ENCODE measurements at regions not wholly inside any gene's neighbourhood (a gene's known extent, or its start where the extent isn't known, plus 50 kb on each side); places are given as distances from the start of the nearest gene placed in this dataset.
"Not testable (repeated sequence)": the region's sequence is repeated elsewhere in the genome, so short reads cannot be mapped to it uniquely, and the experiment has no call there.

GRCh38 chr1:5812295-5812694 is 179.9 kb downstream of the NPHP4 start:
- DNase-seq, result no peak

GRCh38 chr1:5811419-5811818 is 180.8 kb downstream of the NPHP4 start:
- no peak for DNase-seq

GRCh38 chr1:5810553-5811270 is 181.5 kb downstream of the NPHP4 start:
- DNase-seq, result no peak

DNA sequence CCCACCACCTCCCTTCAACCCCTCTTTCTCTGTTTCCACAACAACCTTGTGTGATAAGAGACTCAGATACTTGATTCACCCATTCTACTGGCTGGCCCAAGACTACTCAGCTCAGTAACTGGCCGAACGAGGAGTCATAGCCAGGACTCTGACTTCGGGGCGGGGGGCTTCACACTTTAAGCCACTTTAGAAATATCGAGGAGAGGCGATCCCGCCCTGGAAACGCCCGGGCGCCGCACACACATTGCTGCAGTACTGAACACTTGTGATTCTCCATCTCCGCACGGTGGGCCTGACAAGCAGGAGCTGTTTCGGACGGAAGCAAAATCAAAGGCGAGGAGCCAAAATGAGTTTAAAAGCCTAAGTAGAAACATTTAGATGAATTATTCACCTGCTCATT is 182.1 kb downstream of the NPHP4 start:
- DNase-seq, result no peak

DNA sequence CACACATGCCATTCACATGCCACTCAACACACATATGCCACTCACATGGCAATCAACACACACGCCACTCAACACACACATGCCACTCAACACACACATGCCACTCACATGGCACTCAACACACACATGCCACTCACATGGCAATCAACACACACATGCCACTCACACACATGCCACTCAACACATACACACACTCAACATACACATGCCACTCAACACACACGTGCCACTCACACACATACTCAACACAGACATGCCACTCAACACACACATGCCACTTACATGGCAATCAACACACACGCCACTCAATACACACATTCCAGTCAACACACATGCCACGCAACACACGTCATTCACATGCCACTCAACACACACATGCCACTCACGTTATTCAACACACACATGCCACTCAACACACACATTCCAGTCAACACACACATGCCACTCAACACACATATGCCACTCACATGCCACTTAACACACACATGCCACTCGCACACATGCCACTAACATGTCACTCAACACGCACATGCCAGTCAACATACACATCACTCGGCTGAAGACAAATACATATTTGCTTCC is 182.9 kb downstream of the NPHP4 start:
- DNase-seq, result no peak

GRCh38 chr1:5803851-5804250 is 188.4 kb downstream of the NPHP4 start:
- no peak for DNase-seq

GRCh38 chr1:5802606-5803005 is 189.6 kb downstream of the NPHP4 start:
- no peak for DNase-seq

DNA sequence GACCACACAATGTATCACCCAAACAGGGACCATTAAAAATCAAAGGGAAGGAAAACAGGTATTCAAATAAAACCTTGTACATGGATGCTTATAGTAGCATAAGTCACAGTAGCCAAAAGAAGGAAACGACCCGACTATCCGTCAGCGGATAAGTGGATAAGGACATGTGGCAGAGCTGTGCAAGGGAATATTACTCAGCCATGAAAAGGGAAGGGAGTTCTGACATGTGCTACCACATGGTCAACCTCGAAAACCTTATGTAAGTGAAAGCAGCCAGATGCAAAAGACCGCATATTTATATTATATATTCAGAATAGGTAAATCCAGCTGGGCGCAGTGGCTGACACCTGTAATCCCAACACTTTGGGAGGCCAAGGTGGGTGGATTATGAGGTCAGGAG is 193.3 kb downstream of the NPHP4 start:
- no peak for DNase-seq

DNA sequence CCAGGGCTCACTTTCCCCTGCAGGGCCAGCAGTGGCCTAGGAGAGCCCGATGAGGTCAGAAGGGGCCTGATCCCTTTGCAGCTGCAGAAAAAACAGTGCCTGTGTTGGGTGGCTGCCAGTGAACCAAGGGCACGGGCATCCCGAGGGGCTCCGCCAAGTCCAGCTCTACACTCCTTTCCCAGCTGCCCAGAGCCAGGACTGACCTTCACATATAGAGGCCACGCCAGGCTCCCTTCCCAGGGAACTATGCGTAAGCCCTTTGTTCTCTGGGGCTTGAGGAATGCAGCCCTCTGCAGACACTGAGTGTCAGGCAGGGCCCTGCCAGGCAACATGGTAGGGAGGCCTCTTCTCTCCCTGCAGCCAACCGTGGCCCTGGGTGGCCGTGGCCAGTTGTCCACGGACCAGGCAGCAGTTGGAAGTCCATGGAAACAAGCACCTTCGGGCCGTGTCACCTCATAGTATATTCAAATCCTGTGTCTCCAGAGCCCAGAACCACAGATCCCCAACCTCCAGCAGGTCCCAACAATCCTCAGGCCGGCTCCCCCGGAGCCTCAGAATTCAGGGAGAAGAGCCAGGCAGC is 194.0 kb downstream of the NPHP4 start:
- no peak for DNase-seq

DNA sequence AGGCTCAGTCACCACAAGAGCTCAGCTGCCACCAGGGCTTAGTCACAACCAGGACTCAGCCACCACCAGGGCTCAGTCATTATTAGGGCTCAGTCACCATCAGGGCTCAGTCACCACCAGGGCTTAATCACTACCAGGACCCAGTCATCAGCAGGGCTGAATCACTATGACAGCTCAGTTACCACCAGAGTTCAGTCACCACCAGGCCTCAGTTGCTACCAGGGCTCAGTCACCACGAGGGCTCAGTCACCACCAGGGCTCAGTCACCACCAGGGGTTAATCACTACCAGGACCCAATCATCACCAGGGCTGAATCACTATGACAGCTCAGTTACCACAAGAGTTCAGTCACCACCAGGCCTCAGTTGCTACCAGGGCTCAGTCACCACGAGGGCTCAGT is 196.2 kb downstream of the NPHP4 start:
- DNase-seq, result no peak

- DNase-seq, result no peak
These were observed 197.9 kb downstream of the NPHP4 start for GRCh38 chr1:5794279-5794678.

DNA sequence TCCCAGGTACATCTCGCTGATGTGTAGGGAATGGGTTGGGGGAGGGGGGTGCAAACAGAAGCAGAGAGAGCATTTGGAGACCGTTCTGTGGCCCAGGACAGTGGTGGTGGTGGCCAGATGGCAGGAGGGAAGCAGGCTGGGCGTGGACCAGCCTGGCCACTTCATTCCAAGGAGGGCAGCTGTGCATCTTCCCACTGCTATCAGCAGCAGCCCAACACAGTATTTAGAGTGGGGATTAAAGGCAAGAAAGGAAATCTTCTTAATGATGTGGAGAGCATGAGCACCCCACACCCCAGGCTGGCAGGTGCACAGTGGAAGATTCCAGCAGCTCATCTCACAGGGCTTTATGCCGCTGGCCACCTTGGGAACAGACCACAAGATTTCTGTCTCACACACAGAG is 198.7 kb downstream of the NPHP4 start:
- DNase-seq, result no peak

DNA sequence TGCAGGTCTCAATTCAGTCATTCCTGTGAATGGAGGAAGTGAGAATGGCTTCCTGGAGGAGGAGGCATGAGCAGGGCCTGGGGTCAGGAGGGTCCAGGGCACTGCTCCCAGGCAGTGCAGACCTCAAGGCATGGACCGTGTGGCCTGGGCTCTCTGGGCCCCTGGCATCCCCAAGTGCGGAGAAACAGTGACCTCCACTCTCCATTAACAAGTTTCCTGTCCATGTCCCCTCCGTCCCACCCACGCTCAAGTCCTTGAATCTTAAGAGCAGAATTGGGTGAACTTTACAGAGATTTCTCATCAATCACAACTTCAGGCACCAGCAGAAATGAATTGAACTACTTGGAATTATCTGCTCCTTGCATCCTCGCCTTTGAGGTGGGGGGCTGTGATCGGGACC is 211.1 kb downstream of the NPHP4 start:
- DNase-seq, result no peak

DNA sequence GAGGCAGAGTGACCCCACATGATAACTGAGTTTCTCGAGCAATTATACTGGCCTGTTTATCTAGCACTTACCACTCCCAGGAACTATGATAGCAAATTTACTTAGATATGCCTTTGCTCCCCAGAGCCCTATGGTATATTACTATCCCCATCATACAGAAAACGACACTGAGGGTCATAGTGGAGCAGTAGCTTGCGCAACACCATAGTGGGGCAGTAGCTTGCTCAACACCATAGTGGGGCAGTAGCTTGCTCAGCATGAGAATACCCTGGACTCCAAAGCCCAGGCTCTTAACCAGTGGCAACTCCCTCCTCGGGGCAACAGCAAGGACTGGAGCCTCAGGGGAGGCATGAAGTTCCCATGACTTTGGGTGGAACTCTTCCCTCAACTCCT is 211.9 kb downstream of the NPHP4 start:
- no peak for DNase-seq

DNA sequence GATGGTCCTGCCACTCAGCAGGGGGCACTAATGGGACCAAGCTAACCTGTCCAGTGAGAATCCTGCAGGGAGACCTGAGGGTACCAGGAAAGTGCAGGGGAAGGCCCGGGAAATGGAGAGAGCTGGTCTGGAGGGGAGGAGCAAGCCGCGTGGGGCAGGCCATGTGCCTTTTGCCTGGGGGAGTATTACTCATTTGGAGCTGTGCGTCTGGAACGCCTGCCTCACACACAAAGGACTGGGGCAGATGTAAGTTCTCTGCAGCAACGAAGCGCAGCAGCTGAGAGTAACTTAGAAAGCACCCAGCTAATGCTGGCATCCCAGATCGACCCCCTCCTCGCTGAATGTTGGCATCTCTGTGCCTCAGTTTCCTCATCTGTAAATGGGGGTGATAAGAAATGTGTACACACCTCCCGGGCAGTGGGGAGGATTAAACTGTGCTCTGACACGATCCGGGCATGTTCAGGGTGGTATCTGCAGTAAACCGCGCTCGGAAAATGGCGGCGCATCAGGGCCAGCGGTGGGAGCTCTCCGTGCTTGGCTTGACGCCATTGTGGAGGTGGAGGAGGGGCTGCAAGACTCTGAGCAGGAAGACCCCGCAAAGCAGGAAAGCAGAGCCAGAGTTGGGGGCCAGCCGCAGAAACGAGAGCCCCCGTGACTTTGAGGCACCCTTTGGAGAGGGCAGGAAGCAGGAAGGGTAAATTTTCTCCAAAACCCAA is 212.5 kb downstream of the NPHP4 start:
- DNase-seq, result no peak

- DNase-seq, result no peak
These were observed 216.1 kb downstream of the NPHP4 start for GRCh38 chr1:5776035-5776550.

GRCh38 chr1:5774019-5774418 is 218.2 kb downstream of the NPHP4 start:
- no peak for DNase-seq

- DNase-seq, result no peak
These were observed 220.4 kb downstream of the NPHP4 start for GRCh38 chr1:5771788-5772187.

DNA sequence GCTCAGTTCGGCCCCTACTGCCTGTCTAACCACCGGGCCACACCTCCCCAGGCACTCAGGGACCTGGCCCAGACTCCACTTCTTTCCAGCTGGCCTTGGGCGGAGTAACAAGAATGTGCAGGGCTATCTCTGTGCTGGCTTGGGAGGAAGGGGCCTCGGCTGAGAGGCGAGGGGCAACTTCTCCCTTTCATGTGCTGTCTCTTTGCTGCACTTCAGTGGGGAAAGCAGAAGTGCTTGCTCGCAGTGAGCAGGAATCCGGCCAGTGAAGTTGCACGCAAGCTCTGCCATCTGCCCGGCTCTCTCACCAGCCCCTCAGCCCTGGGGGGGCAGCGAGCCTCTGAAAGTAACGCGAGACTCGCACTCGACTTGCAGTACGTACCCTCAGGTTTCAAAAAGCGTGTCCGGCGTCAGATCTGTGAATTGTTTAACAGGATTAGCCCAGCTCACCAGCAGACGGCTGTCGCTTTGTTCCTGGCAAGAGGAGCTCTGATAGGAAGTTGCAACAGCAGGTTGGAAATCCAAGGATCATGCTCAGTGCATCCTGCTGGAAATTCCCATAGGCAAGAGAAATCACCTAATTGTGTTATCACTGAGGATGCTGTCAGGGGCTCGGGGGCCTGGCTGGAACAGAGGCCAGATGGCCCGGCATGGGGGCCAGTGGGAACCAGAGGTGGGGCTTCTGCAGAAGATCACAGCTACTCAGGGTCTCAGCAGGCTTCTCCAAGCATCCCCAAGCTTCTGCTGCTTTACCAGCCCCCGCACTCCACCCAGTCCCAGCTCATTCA is 221.1 kb downstream of the NPHP4 start:
- no peak for DNase-seq

DNA sequence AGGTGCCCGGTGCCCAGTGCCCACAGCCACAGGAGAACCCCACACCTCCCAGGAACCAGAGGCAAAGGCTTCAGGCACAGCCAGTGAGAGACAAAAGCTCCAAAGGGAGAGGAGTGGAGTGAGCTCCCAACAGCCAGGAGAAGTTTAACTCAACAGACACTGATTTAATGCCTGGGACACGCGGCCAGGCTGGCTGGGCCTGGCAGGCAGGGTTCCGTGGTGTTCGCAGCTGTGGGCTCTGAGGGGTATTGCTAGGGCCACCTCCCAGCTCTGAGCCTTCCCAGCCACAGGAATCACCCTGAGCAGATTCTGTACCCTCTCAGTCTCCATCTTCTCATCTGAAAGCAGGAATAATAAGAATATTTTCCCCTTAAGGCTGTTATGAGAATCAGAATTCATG is 222.5 kb downstream of the NPHP4 start:
- no peak for DNase-seq

DNA sequence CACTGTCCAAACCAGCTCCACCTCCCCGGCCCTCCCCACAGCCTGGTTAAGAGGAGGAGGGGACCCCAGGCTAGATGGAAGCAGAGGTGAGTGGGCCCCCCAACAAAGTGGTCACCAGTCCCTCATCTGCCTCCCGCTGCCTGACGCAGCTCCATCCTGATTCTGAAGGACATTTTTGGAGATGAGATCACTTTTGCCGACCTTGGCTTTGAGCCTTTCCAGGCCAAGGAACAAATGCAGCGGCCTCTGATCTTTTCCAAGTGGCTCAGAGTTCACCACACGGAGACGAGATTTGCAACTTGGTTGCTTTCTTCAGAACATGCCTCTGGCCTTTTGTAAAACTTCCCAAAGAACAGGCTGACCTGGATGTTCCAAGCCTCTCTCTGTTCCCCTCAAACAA is 223.1 kb downstream of the NPHP4 start:
- DNase-seq, result no peak

GRCh38 chr1:5768014-5768413 is 224.2 kb downstream of the NPHP4 start:
- DNase-seq, result no peak

DNA sequence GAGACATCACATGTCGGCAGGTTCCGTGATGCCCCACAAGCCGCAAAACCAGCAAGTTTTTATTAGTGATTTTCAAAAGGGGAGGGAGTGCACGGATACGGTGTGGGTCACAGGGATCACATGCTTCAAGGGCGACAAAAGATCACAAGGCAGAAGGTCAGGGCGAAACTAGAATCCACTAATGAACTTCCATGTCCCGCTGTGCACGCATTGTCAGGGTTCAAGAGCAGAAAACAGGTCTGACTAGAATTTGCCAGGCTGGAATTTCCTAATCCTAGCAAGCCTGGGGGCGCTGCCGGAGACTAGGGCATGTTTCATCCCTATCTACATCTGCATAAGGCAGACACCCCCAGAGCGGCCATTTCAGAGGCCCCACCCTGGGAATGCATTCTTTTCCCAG is 225.2 kb downstream of the NPHP4 start:
- not testable (repeated sequence) for DNase-seq

Data from stimulated activated CD4-positive, alpha-beta T cell treated with anti-CD3 and anti-CD28 coated beads, Interleukin-4, amount 100 ng/mL, for 24 hours (primary cell).